IPS-NIHi7 (cell line): ENCODE measurements at regions not wholly inside any gene's neighbourhood (a gene's known extent, or its start where the extent isn't known, plus 50 kb on each side); places are given as distances from the start of the nearest gene placed in this dataset.
A peak's percentile ranks its signal among the peaks of the same experiment; 100 is the strongest.
"Not testable (repeated sequence)": the region's sequence is repeated elsewhere in the genome, so short reads cannot be mapped to it uniquely, and the experiment has no call there.

ENCODE experiments used
- DNase-seq: peaks from one replicate; pipeline ENCODE4 v3.0.0; 2012; ENCODE audit warnings: mixed read lengths; ENCODE audit errors: extremely low spot score

- DNase-seq: no peak
These were observed 245.3 kb upstream of the UFL1 start for GRCh38 chr6:96276305-96276704.

DNA sequence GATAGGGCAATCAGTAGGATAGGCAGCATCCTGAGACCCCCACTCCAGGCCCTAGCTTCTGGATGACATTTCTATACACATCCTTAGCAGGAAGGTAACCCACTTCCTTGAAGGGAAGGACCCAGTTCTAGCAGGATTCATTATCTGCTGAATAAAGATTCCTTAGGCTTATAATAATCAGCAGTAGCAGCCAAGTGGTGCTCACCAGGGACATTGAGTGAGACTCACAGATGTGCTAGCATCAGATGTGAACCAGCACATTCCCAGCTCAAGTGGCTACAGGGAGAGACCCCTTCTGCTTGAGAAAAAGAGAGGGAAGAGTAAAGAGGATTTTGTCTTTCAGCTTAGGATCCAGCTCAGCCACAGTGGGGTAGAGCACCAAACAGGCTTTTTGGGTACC, 244.8 kb upstream of the UFL1 start:
- no peak for DNase-seq

GRCh38 chr6:96279084-96279483, 242.5 kb upstream of the UFL1 start:
- DNase-seq: no peak

GRCh38 chr6:96286503-96286902, 235.1 kb upstream of the UFL1 start:
- peak; percentile 20 for DNase-seq

GRCh38 chr6:96299525-96299924, 222.1 kb upstream of the UFL1 start:
- no peak for DNase-seq

DNA sequence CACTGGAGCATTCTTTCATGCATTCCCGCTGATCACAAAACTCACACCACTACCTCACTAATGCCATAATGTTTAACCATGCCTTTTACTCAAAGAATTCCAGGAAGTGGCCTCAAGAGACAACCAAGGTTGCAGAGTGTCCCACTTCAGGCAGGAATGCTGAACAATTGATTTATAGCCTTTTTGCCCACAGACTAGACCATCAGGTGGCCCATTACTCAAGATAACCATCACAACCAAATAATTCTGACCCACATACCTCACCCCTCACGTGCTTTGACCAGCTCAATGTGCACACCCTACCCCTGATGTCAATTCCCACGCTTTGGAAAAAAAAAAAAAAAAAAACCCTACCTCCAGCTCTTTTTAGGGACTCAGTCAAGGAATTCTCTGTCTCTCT, 220.6 kb upstream of the UFL1 start:
- no peak for DNase-seq

DNA sequence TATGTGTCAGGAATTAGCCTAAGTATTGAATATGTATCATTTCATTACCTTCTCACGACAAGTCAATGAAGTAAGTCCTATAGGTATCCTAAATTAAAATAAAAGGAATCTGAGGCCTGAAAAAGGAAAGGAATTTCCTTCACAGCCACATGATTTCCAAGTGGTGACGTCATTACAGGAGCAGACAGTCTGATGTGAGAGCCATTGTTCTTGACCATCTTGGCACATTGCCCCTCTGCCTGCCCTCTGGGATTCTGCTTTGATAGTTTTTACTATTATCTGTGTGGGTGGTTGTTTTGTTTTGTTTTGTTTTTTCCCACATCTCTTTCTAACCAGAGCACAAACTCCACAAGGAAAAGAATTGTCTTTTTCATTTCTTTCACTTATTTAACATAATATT, 219.8 kb upstream of the UFL1 start:
- no peak for DNase-seq

DNA sequence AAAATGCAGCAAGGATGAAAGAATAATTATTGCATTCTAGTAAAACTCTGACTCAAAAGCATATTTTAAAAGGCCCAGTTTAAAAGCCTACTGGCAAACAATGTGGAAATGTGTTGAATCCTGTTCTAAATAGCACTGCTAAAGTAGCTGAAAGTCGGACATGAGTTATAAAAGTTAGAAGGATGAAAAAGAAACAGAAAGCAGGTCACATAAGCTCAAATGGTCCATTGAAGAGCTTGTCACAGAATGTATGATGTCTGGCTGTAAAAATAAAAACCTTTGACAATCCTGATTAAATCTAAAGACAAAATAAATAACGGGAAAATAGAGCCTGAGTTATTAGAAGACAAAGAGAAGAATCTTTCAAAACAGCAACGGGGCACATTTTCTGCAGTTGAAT, 218.6 kb upstream of the UFL1 start:
- DNase-seq: no peak

DNA sequence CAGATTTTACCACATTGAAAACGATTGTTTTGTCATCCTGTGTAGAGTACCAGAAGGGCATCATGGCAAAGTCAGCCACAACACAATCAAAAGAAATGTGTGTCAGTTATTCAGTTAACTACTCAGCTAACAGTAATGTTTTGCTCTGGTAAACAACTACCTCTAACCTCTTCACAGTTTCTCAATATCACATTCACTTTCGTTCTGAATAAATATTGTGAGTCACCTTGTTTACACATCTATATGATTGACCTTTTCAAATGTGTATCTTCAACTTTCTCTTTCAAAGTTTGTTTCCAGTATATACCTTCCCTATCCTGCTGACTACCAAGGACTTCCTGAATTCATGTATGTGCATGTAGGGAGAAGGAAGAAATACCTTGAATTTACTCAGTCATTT, 216.6 kb upstream of the UFL1 start:
- no peak for DNase-seq

- DNase-seq: no peak
These were observed 190.7 kb upstream of the UFL1 start for GRCh38 chr6:96330884-96331283.

- no peak for DNase-seq
These were observed 181.4 kb upstream of the UFL1 start for GRCh38 chr6:96340164-96340563.

- DNase-seq: no peak
These were observed 176.1 kb upstream of the UFL1 start for GRCh38 chr6:96345501-96345900.

- no peak for DNase-seq
These were observed 140.4 kb upstream of the UFL1 start for GRCh38 chr6:96381246-96381645.

DNA sequence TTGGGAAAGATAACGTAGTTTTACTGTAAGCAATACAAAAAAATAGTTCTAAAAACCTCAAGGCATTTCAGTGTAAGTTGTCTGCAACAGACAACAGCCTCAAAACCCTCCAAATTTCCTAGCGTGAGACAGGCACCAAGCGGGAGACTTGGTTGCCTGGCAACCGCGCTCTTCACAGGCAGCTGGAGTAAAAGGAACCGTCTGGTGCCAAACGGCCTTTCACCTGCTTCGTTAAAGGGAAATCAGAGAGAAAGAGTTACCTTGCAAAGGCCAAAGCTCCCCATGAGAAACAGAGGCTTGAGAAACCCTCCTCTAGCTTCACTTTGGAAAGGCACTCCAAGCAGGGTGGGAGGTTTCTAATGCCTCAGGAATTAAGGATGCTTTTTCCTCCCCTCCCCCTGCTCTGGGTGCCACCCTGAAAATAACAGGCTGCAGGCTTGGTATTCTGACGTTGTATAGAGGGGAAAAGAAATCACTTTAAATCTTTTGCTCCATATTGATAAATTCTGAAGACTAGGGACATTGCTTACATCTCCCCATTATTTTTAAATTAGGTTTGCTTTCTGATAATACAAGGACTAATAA, 129.7 kb upstream of the UFL1 start:
- peak; percentile 77 for DNase-seq

GRCh38 chr6:96394727-96395126, 126.9 kb upstream of the UFL1 start:
- DNase-seq: peak; percentile 12

- DNase-seq: no peak
These were observed 111.1 kb upstream of the UFL1 start for GRCh38 chr6:96410467-96410866.

- DNase-seq: no peak
These were observed 101.3 kb upstream of the UFL1 start for GRCh38 chr6:96420294-96420693.

- DNase-seq: no peak
These were observed 87.7 kb upstream of the UFL1 start for GRCh38 chr6:96433950-96434349.

DNA sequence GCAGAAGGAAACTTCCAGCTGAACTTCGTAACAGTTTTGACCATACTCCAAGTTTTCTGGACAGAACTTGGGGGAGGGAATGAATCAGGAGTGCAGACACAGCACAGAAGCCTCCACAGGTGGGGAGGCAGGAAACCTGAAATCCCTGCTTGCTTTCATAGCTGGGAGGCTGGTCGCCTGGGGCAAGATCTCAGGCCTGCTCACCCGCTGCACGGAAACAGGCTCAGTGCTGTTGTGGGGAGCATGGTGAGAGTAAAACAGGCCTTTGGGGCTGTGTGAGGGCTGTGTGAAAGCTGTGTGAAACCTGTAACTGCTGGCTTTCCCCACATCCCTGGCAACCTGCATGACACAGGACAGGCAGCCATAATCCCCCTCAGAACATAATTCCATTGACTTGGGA, 85.2 kb upstream of the UFL1 start:
- no peak for DNase-seq

- not testable (repeated sequence) for DNase-seq
These were observed 84.4 kb upstream of the UFL1 start for GRCh38 chr6:96437228-96437627.

DNA sequence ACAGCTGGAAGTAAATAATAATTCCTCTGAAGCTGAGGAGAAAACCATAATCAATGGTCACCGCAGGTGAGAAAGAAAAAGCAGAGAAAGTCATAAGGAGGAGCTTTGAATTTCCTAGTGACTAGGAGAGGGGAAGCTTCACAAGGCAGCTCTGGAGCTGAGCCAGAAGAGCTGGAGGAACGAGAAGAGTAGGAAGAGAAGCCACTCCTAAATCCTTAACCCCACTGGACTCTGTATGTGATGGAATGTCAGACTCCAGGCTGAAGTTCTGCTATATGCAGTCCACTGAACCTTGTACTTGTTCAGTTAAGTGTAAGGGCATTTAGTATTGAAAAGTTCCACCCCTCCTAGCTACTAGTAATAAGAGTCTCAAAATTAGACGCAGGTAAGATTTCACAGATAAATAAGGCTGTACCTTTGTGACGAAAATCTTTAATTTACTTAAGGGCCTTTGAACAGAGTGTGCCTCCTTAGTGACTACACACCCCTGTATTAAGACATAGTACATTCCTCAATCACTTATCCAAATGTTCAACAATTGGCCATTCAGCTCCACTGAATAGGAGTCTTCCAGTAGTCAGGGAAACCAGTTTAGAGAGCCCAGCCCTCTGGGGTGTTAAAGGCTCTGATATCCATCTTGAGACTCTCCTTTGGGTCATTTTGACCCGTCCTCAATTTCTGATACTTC, 71.4 kb upstream of the UFL1 start:
- no peak for DNase-seq

GRCh38 chr6:96450770-96451130, 70.9 kb upstream of the UFL1 start:
- no peak for DNase-seq

GRCh38 chr6:96458771-96459170, 62.8 kb upstream of the UFL1 start:
- DNase-seq: no peak
